Posterior cingulate gyrus (tissue), 11 donors: ENCODE measurements at regions not wholly inside any gene's neighbourhood (a gene's known extent, or its start where the extent isn't known, plus 50 kb on each side); places are given as distances from the start of the nearest gene placed in this dataset.

Source experiments
- DNase-seq, 10 donors: peaks; one replicate each; pipeline versions ENCODE4 v3.0.0 to v3.0.0-alpha.2; 2020 to 2021; ENCODE audit warnings: mixed read lengths in 3 of 10
- intact Hi-C: fragments of 100-400 bp; cut with DNase I; formaldehyde crosslinking; loops from one replicate; pipeline ENCODE4 v1.15.1; 2023

DNA sequence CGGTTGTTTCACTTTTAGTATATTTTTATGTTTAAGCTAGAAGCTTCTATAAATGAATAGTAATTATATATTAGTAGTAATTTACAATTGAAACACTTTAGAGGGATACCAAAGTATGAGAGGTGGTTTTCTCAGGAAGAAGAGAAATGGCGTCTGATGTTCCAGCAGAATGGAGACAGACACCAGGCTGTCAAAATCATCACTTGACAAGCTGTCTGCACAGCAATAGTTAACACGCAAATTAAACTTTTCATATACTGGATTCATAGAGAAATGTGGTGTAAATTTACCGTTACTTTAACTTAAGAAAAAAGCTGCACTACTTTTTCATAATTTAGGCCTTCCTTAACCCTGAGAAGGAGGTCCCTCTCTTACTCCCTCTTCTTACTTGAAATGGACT, 82.6 kb downstream of the FAM217A start:
- intact Hi-C loops = loop anchor here (10.0 kb wide), 1 partner anchor 722 kb away; no protein-coding TSS in a partner anchor
- DNase-seq = no peak

DNA sequence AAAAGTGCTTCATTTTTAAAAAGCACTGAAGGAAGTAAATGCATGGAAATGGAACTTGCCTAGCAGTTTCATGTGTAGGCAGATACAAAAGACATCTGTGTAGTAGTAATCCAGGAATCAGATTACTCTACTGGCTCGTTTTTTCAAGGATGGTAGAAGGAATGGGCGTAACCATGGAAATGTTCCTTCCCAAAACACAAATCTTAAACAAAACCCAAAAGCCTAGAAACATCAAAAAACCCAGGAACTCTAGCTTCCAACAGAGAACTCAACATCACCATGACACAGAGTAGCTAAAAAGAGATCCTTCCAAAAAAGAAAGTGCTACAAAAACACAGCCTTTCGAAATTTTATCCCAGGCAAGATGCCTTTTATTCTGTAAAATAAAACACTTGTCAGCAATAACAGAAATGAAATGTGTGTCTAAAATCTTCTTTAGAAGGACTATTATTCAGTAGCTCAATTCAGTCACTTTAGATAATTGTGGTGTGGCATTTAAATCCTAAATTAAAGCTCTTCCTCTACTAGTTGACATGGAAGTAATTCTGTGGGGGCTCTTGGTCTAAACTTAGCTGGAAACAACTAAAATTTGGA, 81.7 kb downstream of the FAM217A start:
- intact Hi-C loops = loop anchor here (10.0 kb wide), 1 partner anchor 722 kb away; no protein-coding TSS in a partner anchor
- no peak for DNase-seq

DNA sequence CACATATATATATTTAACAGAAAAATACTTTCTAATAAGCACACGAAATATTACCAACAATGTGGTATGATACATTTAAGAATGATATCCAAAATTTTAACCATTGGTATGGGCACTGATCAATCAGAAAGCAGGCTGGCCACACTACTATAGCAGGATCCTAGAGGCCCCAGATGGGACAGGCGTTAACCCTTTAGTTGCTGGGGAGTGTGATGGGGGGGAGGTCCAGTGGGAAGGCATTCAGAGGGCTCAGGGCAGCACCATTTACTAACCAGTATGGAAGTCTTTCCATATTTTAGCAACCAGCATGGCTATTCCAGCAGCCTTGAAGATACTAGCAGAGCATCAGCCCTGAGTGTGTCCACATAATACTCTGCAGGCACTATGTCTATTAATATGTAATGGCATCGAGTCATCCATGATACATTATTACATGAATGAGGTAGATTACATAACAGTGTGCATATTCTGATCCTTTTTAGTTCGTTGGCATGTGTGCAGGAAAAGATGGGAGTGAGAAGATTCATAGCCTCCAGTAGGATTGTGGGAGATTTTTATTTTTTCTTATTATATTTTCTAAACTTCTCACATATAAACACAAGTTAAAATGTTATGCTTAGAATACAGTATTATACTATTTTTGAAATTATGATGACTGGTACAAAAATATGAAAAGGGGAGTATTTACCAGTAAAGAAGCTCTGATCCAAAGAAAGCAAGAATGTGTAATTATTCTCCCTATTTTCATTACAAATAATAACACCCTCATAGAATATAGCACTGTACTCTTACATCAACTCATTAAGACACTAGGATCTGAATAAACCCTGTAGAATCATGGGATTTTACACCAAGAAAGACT, 78.9 kb downstream of the FAM217A start:
- intact Hi-C loops = loop anchor here (10.0 kb wide), 1 partner anchor 725 kb away; no protein-coding TSS in a partner anchor
- DNase-seq = no peak

DNA sequence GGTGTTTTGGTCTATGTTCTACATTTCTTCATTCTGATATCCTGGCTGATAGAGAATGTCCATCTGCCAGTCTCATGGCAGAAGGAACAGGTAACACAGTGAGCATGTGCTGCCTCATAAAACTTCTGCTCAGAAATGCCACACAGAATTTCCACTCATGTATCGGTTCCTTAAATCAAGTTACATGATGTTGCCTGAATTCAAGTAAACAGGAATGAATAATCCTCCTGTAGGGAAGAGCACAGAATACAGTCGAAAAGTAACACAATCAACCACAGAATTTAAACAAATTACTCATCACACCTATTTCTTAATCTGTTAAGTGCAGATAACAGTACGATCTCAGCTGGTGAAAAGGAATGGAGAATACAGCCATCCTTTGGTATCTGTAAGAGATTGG, 74.7 kb downstream of the FAM217A start:
- DNase-seq = no peak
- intact Hi-C loops = no loop called here

DNA sequence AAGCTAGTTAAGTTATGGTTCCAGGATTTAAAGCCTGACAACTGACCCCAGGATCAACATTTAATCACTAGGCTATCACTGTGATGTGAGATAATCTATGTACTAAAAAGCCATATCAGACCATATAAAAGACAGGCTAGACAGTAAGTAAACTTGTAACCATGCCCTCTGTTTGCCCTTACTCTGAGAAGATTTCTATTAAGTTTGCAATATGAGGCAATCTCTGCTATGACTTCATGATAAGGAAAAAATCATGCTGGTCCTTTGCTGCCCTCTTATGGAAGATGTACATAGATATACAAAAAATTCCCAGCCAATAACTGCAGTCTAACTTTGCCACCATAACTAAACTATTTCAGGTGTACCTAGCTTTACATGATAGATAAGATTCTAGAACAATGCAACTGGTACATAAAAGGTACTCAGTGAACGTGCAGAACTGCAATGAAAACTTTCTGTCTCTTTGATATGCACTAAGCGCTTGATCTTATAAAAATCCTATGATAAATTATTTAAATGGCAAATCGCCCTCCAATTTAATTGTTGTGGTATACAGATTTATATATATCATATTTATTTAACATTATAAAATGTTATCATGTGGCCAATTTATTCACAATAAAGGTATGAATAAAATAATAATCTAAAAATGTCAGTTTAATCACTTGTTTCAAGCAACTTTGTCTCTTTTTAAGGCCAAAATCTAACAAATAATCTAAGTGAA, 70.5 kb downstream of the FAM217A start:
- no peak for DNase-seq
- intact Hi-C loops = loop anchor here (5.0 kb wide), 2 partner anchors 266 to 391 kb away; no protein-coding TSS in a partner anchor

DNA sequence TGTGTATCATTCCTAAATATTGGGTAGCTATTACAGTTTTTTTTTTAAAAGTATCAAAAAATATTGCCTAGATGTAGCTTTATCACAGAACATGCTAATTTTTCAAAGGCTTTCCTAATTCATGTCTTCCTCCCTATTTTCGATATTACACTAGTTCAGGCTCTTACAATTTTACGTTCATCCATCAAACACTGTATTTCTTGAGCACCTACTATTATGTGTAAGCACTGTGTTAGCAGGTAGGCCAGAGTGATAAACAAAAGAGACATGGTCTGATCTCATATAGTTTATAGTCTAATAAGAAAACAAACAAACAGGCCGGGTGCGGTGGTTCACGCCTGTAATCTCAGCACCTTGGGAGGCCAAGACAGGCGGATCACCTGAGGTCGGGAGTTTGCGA, 69.5 kb downstream of the FAM217A start:
- intact Hi-C loops = loop anchor here (5.0 kb wide), 2 partner anchors 267 to 392 kb away; no protein-coding TSS in a partner anchor
- no peak for DNase-seq

DNA sequence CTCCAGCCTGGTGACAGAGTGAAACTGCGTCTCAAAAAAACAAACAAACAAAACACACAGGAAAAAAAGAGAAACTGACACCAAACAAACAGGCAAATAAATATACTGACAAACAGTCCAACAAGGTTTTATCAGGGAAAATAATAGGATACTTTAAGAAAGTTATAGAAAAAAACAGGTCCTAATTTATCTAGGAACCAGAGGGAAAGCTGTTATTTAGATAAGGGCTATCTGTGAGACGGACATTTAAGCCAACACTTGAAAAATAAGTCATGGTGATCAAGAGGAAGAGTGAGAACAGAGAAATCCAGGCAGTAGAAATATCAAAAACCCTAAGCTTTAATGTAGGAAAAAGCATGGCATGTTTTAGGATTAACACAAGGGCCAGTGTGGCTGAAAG, 68.9 kb downstream of the FAM217A start:
- no peak for DNase-seq
- intact Hi-C loops = no loop called here

DNA sequence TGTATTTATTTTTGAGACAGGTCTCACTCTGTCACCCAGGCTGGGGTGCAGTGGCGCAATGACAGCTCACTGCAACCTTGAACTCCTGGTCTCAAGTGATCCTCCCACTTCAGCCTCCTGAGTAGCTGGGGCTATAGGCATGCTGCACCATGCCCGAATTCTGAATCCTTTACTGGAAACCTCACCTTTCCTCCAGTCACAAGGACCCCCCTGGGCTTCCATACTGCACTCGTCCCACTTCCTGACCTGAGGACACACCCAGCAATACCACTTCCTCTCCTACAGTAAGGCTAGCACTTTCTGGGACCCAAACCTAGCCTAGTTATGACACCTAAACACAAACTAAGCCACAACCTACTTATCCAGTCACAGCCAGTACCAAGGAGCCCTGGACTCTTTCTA, 68.2 kb downstream of the FAM217A start:
- intact Hi-C loops = no loop called here

DNA sequence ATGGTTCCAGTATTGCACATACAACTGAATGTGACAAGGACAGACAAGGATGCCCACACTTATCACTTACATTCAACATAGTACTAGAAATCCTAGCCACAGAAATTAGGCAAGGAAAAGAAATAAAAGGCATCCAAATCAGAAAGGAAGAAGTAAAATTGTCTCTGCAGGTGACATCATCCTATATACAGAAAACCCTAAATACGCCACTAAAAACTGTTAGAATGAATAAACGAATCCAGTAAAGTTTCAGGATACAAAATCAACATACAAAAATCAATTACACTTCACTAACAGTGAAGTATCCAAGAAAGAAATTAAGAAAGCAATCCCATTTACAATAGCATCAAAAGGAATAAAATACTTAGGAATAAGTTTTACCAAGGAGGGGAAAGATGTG, 66.1 kb downstream of the FAM217A start:
- intact Hi-C loops = no loop called here
- no peak for DNase-seq

More for the DNA sequence above, 68.2 kb downstream of the FAM217A start:
- no peak for DNase-seq

DNA sequence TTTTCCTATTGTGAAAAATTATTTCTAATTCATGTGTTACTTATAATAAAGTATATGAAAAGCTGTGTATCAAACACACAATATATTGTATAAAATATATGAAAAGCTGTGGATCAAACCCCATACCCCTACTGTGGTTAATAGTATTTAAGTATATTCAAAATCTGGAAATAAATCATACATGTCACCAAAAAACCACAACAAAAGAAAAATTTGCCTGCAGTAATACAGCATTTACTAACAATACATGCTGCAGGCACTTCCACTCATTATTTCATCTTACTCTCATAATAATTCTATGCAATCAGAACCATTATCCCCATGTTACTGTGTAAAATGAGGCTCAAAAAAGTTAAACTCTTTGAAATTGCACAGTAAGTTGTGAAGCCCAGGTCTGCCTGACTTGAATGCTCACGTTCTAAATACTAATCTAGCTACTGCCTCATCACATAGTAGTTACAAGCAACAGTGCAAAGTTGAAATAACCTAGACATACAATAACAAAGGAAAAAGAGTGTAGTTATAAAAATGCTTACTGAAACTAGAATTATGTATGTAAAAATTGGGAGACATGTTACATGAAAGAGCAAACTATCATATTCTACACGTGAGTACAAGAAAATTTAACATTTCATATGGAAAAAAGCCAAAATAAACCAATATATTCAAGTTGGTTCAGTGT, 61.7 kb downstream of the FAM217A start:
- DNase-seq = no peak
- intact Hi-C loops = no loop called here

DNA sequence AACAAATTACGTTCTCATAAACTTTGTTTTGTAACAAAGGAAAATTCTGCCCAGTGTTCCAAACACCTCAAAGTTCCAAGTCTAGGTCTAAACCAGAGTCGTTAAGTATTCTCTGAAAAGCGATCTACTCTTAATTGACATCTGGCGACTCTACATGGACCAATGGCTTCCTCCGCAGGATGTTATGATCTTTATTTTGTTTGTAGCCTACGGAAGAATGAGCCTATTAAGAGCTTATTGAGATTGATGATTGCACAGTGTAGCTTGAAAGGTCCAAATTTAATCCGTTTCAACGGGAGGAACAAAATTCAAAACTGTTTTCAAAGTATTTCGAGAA, 61.1 kb downstream of the FAM217A start:
- intact Hi-C loops = loop anchor here (1.0 kb wide), 1 partner anchor 117 kb away; the partner anchor contains the start of gene ECI2
- no peak for DNase-seq

DNA sequence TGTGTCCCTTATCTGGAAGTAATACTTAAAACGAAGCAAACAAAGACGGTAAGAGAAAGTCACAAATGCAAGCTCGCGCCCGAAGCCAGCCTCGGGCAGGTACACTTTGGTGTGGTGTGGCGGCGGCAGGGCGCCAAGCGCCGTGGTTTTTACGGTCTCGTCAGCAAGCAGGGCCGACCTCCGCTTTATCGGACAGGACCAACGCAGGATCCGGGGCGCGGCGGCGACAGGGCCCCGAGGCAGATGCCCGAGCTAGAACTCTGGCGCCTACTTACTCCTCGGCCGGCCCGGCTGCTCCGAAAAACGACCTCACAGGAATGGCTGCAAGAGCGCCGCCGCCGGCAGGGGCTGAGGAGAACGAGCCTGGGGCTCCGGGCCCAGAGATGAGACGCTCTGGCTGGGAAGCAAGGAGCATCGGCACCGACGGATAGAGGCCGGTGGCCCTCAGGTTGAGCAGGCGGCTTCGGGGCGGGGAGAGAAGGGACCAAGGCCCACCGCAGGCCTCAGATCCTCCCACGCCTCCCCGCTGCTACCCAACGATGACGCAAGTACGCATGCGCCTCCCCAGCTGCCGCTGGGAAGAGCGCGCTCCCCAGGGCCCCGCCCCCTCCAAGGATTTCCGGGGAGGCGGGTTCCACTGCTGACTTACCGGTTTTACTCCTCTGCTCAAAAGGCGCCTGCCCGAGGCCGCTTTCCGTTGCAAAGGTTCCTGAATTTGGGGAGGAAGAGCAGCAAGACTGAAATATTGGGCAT, 60.6 kb downstream of the FAM217A start:
- intact Hi-C loops = loop anchor here (1.0 kb wide), 1 partner anchor 117 kb away; the partner anchor contains the start of gene ECI2

More for the DNA sequence above, 60.6 kb downstream of the FAM217A start:
- peak; percentile 90 to 99 (median 92) for DNase-seq
